Medulla oblongata (tissue), 1 donor: ENCODE measurements at regions not wholly inside any gene's neighbourhood (a gene's known extent, or its start where the extent isn't known, plus 50 kb on each side); places are given as distances from the start of the nearest gene placed in this dataset.
"Not testable (repeated sequence)": the region's sequence is repeated elsewhere in the genome, so short reads cannot be mapped to it uniquely, and the experiment has no call there.

ENCODE experiments used
- DNase-seq: peaks from one replicate; pipeline ENCODE4 v3.0.0-alpha.2; 2015; ENCODE audit errors: extremely low spot score

DNA sequence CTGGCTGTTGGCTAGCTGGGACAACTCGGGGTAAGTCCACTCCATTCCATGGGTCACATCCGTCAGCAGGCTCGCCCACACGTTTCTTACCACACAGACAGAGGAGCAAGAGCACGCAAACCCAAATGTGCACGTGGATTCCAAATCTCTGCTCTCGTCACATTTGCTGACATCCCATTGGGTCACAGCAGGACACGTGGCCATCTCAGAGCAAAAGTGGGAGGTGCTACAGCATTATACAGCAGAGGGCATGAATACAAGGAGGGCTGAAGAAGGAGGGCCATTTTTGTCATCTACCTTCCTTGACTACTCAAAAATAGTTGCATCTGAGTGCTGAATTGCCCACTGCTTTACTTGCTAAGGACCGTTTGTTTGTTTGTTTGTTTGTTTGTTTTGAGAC, 84.7 kb downstream of the RBBP6 start:
- no peak for DNase-seq

DNA sequence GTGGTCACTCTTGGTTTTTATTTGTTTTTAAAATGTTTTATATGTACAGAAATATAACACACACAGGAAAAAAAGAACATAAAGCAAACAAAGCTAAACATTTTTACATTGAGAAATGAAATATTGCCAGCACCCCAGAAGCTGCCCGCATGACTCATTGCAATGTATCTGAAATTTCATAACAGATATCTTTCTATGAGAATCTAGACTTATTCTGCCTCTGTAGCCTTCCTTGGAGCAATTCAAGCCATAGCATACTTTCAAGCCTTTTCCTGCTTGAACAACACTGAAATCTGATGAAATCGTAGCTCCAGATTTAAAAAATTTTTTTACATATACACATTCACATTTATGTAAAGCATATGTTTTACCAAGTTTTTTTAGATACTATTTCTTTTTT, 86.9 kb downstream of the RBBP6 start:
- no peak for DNase-seq

DNA sequence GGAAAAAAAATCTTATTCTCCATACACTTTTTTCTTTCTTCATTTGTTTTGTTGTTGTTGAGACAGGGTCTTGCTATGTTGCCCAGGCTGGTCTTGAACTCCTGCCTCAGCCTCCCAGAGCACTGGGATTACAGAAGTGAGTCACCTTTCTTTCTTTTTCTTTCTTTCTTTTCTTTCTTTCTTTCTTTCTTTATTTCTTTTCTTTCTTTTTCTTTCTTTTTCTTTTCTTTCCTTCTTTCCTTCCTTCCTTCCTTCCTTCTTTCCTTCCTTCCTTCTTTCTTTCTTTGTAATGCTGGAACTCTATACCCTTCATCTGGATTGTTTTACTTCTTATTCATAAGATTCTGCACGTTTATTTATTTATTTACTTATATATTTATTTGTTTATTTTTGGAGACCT, 94.5 kb upstream of the TNRC6A start:
- no peak for DNase-seq

DNA sequence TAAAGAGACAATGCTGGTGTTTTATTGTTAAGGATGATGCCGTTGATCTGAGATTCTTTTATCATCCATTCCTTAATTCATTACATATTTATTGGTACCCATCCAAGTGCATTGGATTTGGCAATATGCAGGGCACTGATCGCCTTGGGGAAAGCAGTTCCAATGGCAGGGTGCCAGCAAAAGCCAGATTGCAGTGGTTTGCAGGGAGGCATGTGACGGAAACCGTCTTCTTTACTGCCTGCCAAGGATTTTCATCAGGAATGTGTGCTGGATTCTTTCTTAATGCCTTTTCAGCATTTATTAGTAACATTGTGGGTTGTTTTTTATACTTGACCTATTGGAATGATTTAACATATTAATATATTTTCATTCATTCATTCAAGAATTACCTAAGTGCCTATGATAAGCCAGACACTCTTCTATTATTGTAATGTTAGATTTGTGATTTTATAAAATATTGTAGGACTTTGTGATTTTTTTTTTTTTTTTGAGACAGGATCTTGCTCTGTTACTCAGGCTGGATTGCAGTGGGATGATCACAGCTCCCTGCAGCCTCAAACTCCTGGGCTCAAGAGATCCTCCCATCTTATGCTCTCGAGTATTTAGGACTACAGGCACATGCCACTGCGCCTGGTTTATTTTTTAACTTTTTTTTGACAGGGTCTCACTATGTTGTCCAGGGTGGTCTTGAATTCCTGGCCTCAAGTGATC, 93.4 kb upstream of the TNRC6A start:
- peak; percentile 65 for DNase-seq

DNA sequence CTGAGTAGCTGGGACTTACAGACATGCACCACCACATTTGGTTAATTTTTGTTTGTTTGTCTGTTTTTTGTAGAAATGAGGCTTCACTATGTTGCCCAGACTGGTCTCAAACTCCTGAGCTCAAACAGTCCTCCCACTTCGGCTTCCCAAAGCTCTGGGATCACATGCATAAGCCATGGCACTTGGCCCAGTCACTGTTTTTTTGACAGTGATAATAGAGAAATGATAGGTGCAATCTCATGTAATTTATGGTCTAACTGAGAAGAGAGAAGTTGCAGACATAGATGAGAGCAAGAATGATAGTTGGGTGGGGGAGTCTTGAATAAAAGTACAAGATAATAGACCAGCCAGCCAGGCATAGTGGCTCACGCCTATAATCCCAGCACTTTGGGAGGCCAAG, 89.7 kb upstream of the TNRC6A start:
- DNase-seq = no peak

DNA sequence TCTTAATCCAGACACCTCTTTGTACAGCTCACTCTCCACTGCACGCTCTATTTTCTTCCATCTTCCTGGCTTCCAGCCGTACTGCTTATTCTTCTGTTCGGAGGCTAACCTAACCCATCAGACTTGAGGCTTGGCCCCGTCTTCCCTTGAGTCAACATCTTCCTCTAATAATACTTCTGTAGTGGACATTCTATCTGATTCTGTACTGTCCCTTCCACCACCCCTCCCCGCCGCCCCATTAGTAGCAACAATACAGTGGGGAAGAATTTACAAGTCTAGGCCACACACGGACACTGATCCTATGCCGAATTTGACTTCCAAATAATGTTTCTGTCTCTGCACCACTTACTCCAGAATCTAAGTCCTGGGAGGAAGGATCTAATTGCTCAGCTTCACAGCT, 86.0 kb upstream of the TNRC6A start:
- no peak for DNase-seq

DNA sequence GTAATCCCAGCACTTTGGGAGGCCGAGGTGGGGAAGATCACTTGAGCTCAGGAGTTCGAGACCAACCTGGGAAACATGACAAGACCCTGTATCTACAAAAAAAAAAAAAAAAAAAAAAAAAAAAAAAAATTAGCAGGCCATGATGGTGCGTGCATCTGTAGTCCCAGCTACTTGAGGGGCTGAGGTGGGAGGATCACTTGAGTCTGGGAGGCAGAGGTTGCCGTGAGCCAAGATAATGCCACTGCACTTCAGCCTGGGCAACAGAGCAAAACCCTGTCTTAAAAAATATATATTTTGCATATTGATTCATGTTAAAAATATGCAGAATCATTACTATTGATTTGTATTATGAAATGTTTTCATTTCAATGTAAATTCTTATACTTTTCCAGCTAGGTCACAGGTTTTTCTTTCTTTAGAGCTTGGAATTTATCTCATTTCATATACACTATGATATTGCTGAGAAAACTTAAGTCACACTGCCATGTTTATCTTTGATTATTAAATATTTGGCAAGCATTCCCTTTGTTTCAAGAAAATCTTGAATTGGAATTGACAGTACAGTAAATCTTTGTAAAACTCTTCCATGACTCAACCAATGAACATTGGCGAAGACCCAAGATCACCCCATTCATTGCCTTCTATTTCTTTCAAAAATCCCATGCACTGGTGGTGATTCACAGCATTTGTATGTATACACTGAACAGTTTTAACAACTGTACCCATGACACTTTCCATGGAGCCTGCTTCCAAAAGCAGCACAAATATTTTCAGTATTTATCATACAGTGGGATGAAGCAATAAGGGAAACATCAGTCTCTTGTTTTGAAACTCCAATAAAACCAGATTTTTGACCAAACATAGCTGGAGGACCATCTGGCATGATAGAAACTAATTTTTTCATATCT, 83.5 kb upstream of the TNRC6A start:
- no peak for DNase-seq

DNA sequence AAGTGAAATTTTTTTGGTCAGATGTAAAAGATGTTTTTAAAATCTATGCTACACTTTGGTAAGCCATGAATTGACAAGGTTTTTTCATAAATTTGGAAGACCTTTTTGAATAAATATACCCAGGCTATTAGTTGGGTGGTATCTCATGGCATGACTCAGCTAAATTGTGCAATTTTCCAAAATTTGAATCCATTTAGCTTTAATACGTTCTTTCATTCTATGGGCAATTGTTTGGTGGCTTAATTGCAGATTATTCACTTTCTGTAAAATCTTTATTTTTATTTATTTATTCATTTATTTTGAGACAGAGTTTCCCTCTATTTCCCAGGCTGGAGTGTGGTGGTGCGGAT, 82.8 kb upstream of the TNRC6A start:
- DNase-seq = no peak

DNA sequence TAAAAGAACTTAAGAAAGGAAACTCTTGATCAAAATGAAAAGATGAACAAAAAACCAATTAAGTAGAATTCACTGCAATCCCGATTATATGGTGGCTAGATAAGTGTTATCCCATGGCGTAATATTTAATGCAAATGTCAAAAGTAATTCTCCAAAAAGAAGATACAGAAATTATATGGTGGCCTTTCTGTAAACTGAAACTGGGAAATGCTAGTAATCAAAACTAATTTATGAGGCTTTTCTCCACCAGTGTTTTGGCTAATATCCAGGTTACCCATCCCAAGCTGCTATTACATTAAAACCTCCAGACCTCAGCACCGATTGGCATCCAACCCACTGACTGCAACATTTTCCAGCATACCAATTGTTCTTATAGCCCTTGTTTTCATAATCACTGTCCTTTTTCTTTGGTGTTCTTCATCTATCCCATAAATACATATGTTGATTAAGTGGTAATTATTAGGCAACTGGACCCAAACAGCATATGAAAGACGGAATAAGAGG, 77.2 kb upstream of the TNRC6A start:
- no peak for DNase-seq

DNA sequence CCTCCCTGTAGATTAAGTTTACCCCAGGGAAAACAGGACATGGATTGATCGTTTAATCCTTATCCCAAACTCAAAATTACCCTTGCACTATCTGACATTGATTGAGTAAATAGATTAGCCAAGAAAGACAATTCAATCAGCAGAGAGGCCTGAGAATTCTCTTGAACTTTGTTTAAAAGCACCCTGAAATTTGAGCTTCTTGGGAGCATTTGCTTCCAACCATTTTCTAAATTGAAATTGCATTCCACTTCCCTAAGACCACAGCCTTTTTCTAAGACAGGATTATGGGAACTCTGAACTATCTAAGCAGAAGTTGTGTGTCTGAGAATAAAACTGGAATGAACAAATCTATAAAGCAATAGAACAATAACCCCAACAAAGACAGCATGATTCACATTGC, 76.6 kb upstream of the TNRC6A start:
- DNase-seq = no peak

DNA sequence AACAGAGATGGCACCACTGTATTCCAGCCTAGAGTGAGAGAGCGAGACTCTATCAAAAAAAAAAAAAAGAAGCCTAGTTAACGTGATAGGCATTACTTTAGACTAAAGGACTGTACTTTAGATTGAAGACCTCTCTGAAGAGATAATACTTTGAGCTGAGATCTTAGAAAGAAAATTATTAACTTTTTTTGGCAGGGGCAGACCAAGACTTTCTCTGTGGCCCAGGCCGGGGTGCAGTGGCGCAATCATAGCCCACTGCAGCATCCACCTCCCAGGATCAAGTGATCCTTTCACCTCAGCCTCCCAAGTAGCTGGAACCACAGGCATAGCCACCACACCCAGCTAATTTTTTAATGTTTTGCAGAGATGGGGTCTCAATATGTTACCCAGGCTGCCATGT, 75.7 kb upstream of the TNRC6A start:
- DNase-seq = no peak

DNA sequence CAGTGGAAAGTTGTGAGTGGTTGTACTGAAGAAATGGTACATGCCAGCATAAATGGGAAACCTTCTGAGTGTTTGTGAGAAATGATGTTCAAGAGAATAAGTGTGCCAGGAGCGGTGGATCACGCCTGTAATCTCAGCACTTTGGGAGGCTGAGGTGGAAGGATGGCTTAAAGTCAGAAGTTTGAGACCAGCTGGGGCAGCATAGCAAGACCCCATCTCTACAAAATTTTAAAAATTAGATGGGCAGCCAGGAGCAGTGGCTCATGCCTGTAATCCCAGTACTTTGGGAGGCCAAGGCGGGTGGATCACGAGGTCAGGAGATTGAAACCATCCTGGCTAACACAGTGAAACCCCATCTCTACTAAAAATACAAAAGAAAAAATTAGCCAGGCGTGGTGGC, 63.5 kb upstream of the TNRC6A start:
- not testable (repeated sequence) for DNase-seq

DNA sequence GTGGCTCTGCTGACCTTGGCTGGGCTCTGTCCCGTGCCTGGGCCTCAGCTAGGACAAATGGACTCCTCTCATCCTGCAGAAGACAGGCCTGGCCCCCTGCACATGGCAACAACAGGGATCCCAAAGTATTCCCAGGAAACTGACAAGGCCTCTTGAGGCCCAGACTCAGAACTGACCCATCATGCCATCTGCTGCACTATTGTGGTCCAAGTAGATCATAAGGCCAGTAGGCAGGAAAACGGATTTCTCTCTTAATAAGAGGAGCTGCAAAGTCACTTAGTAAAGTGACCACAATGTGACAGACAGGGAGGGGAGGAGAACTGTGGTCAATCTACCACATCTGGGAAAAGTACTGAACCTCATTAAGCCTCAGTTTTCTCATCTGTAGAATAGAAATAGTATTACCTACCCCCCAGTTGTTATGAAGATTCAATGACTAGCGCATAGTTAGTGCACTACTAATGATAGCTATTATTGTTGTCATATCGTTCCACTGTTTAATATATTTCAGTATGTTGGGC, 62.1 kb upstream of the TNRC6A start:
- DNase-seq = no peak

DNA sequence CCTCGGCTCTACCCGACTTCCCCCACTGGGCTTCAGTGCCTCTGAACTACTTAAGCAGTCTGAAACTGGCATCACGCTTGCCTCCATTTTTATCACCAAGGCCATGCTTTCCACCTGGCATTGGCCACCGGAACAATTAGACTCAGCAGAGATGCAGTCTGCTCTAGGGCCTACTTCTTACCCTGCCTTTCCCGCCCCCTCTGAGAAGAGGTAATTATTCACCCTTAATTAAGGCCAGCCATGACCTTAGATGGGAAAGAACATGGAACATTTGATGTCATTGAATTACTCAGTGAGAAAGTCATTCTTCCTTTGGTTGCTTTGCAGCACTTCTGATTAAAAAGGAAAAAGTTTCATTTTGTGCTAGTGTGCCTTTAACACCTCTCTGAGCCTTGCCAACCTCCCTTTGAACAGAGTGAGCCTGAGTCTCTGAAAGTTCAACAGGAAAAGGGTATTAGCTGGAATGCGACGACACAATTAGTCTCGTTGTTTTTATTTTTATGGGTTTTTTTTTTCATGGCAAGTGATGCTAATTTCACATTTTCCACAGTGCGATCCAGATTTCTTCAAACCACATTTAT, 60.9 kb upstream of the TNRC6A start:
- DNase-seq = peak; percentile 33

DNA sequence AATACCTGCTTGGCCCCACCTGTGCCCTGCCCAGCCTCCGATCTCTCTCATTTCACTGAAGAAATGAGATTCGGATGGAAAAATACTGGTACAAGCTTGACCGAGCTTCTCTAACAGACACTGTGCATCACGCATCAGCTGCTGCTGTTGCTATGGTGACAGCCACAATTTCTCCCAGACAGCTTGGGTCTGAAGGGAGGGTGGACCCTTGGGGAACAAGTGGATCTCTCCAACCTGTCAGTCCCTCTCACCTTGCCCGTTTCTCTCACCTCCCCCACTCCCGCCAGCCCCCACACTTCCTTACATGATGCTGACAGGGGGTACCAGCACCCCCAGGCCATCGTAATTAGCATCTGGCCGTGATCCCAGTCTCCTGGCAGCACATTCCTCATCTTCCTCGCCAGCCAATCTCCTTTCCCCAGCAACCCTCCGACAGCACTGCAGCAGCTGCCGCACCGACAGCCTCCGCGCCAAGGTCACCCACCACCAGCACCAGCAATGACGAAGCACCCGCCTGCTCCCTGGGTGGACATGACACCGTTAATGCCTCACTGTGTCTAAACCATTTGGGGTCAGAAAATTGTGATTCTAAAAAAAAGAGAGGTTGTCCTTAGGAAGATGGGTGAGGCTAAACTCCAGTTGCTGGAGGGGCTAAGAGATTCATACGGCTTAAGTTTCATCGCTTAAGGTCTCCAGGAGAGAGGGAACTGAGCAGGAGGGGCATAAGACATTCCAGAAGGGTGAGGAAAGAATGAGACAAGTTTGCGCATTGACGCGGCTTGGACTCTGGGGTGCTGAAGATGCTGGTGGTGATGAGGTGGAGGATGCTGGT, 58.6 kb upstream of the TNRC6A start:
- peak; percentile 90 for DNase-seq

DNA sequence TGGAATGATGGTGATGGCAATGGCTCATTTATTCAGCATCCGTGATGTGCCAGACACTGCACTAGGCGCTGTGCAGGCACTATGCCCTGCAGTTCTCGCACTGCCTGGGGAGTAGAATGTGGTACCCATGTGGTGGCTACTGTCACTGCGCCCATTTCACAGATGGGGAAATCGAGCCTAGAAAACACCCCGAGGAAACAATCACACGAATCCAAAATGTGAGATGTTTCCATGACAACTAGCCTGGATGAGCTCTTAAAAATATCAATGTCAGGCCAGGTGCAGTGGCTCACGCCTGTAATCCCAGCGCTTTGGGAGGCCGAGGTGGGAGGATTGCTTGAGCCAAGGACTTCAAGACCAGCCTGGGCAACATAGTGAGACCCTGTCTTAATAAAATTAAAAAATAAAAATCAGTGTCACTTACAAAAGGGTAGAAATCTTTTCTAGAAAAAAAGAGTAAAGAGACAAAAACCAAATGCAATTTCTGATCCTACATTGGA, 57.9 kb upstream of the TNRC6A start:
- DNase-seq = no peak

DNA sequence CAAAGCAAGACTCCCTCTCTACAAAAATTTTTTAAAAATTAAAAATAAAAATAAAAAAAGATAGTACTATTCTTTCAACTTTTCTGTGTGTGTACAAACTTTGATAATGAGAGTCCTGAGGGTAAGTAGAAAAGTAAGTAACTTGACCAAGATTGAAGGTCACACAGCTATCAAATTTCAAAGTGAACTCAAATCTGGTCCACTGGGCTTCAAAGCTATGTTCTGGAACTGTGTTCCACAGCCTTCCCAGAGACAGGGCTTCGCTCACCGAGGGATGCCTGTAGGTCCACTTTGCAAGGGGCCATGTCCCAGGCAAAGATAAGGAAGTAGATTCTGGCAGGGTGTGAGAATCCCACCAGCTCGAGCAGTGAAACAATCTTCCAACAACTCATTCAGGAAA, 56.3 kb upstream of the TNRC6A start:
- DNase-seq = no peak

DNA sequence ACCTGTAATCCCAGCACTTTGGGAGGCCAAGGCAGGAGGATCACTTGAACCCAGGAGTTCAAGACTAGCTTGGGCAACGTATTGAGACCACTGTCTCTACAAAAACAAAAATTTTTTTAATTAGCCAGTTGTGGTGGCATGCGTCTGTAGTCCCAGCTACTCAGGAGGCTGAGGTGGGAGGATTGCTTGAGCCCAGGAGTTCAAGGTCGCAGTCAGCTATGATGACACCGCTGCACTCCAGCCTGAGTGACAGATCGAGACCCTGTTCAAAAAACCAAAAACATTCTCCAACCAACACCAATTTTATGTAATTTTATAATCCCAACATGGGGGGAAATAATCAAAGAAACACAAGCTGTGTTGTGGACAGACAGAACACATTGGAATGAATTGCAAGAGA, 54.6 kb upstream of the TNRC6A start:
- no peak for DNase-seq

DNA sequence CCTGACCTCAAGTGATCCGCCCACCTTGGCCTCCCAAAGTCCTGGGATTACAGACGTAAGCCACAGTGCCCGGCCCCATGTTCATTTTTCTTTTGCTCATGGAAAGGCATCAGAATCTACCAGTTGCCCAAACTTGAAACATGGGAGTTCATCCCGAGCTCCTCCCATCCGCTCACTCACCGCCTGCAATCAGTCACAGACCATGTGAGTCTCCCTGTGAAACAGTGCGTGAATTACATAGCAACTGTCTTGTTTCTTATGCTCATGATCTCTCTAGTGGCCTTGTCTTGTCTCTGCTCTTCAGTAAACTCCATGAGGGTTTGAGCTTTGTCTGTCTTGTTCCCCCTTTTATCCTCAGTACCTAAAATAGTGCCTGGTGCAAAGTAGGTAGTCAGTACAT, 52.1 kb upstream of the TNRC6A start:
- DNase-seq = no peak
